ENCODE measurements at regions not wholly inside any gene's neighbourhood (a gene's known extent, or its start where the extent isn't known, plus 50 kb on each side); places are given as distances from the start of the nearest gene placed in this dataset.

DNA sequence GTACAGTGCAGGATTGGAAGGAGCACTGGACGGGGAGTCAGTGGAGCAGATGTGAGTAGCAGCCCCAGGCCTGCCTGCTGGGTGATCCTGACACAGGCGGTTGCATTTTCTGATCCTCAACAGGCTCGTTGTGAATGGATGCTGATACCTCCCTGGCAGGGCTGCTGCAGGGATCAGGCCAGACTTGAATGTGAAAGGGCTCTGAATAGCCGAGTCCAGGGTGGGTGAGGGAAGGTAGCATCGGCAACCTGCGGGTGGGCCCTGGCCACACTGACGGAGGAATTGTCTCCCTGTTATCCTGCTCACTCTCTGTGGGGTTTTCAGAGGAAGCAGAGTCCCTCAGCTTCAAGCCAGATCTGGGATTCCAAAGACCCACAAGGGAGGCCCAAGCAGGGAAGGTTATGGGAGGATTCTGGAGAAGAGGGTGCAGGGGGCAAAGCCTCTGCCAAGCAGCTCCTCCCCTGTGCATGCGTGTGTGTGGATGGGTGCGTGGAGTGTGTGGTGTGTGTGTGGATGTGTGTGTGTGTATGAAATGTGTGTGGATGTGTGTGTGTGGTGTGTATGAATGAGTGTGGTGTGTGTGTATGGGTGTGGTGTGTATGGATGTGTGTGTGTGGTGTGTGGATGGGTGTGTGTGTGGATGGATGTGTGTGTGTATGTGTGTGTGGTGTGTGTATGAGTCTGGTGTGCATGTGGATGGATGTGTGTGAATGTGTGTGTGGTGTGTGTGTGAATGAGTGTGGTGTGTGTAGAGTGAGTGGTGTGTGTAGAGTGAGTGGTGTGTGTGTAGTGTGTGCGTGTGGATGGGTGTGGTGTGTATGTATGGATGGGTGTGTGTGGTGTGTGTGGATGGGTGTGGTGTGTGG is 100.3 kb downstream of the UBIAD1 start:
- TF ChIP-seq, protein P1, sequence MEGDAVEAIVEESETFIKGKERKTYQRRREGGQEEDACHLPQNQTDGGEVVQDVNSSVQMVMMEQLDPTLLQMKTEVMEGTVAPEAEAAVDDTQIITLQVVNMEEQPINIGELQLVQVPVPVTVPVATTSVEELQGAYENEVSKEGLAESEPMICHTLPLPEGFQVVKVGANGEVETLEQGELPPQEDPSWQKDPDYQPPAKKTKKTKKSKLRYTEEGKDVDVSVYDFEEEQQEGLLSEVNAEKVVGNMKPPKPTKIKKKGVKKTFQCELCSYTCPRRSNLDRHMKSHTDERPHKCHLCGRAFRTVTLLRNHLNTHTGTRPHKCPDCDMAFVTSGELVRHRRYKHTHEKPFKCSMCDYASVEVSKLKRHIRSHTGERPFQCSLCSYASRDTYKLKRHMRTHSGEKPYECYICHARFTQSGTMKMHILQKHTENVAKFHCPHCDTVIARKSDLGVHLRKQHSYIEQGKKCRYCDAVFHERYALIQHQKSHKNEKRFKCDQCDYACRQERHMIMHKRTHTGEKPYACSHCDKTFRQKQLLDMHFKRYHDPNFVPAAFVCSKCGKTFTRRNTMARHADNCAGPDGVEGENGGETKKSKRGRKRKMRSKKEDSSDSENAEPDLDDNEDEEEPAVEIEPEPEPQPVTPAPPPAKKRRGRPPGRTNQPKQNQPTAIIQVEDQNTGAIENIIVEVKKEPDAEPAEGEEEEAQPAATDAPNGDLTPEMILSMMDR (IDR thresholded peaks at IDR 0.05; ENCODE audit: low read depth, low read length, missing input control) = no peak
- TF ChIP-seq, protein P2, sequence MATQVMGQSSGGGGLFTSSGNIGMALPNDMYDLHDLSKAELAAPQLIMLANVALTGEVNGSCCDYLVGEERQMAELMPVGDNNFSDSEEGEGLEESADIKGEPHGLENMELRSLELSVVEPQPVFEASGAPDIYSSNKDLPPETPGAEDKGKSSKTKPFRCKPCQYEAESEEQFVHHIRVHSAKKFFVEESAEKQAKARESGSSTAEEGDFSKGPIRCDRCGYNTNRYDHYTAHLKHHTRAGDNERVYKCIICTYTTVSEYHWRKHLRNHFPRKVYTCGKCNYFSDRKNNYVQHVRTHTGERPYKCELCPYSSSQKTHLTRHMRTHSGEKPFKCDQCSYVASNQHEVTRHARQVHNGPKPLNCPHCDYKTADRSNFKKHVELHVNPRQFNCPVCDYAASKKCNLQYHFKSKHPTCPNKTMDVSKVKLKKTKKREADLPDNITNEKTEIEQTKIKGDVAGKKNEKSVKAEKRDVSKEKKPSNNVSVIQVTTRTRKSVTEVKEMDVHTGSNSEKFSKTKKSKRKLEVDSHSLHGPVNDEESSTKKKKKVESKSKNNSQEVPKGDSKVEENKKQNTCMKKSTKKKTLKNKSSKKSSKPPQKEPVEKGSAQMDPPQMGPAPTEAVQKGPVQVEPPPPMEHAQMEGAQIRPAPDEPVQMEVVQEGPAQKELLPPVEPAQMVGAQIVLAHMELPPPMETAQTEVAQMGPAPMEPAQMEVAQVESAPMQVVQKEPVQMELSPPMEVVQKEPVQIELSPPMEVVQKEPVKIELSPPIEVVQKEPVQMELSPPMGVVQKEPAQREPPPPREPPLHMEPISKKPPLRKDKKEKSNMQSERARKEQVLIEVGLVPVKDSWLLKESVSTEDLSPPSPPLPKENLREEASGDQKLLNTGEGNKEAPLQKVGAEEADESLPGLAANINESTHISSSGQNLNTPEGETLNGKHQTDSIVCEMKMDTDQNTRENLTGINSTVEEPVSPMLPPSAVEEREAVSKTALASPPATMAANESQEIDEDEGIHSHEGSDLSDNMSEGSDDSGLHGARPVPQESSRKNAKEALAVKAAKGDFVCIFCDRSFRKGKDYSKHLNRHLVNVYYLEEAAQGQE (IDR thresholded peaks at IDR 0.05) = no peak
- TF ChIP-seq ZBTB33 (IDR thresholded peaks at IDR 0.05) (no peak), JUND (IDR thresholded peaks at IDR 0.05) (no peak), SP1 (IDR thresholded peaks at IDR 0.05) (no peak), TAF1 (conservative IDR thresholded peaks at IDR 0.05) (no peak)
- TF ChIP-seq, protein P3, sequence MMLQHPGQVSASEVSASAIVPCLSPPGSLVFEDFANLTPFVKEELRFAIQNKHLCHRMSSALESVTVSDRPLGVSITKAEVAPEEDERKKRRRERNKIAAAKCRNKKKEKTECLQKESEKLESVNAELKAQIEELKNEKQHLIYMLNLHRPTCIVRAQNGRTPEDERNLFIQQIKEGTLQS (IDR thresholded peaks at IDR 0.05) = no peak
- TF ChIP-seq, protein P4, sequence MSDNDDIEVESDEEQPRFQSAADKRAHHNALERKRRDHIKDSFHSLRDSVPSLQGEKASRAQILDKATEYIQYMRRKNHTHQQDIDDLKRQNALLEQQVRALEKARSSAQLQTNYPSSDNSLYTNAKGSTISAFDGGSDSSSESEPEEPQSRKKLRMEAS (IDR thresholded peaks at IDR 0.05) = no peak
